GM19023 (cell line): ENCODE measurements at regions not wholly inside any gene's neighbourhood (a gene's known extent, or its start where the extent isn't known, plus 50 kb on each side); places are given as distances from the start of the nearest gene placed in this dataset.

ENCODE experiments used
- ATAC-seq: cut with Tn5 transposase; IDR thresholded peaks from one replicate; pipeline ENCODE4 v1.9.1; 2021; ENCODE audit warnings: mild to moderate bottlenecking, moderate library complexity; ENCODE audit not compliant: unreplicated experiment

GRCh38 chr18:28409811-28410210, 232.9 kb upstream of the CDH2 start:
- ATAC-seq = no peak

- no peak for ATAC-seq
Measured at GRCh38 chr18:28408528-28408927, 231.6 kb upstream of the CDH2 start.

- ATAC-seq = no peak
Measured at GRCh38 chr18:28407681-28408080, 230.8 kb upstream of the CDH2 start.

GRCh38 chr18:28406533-28406932, 229.6 kb upstream of the CDH2 start:
- ATAC-seq = no peak

- ATAC-seq = no peak
Measured at GRCh38 chr18:28404694-28405093, 227.8 kb upstream of the CDH2 start.

GRCh38 chr18:28399781-28400362, 222.9 kb upstream of the CDH2 start:
- no peak for ATAC-seq

- ATAC-seq = no peak
Measured at GRCh38 chr18:28398471-28398870, 221.5 kb upstream of the CDH2 start.

- ATAC-seq = no peak
Measured at GRCh38 chr18:28390022-28390421, 213.1 kb upstream of the CDH2 start.

- no peak for ATAC-seq
Measured at GRCh38 chr18:28382215-28382879, 205.4 kb upstream of the CDH2 start.

- ATAC-seq = no peak
Measured at GRCh38 chr18:28372186-28372585, 195.3 kb upstream of the CDH2 start.

GRCh38 chr18:28366676-28367075, 189.7 kb upstream of the CDH2 start:
- ATAC-seq = no peak

- no peak for ATAC-seq
Measured at GRCh38 chr18:28365411-28365831, 188.5 kb upstream of the CDH2 start.

GRCh38 chr18:28363124-28363523, 186.2 kb upstream of the CDH2 start:
- no peak for ATAC-seq

GRCh38 chr18:28359176-28359575, 182.2 kb upstream of the CDH2 start:
- no peak for ATAC-seq

GRCh38 chr18:28357766-28358401, 181.0 kb upstream of the CDH2 start:
- ATAC-seq = no peak

- no peak for ATAC-seq
Measured at GRCh38 chr18:28350821-28351220, 173.9 kb upstream of the CDH2 start.

- no peak for ATAC-seq
Measured at GRCh38 chr18:28342231-28342630, 165.3 kb upstream of the CDH2 start.

- ATAC-seq = no peak
Measured at GRCh38 chr18:28338316-28338715, 161.4 kb upstream of the CDH2 start.

- no peak for ATAC-seq
Measured at GRCh38 chr18:28334516-28334915, 157.6 kb upstream of the CDH2 start.

- ATAC-seq = no peak
Measured at GRCh38 chr18:28332071-28332470, 155.1 kb upstream of the CDH2 start.

- ATAC-seq = no peak
Measured at GRCh38 chr18:28331551-28331950, 154.6 kb upstream of the CDH2 start.

GRCh38 chr18:28313602-28314001, 136.7 kb upstream of the CDH2 start:
- no peak for ATAC-seq
